ENCODE measurements at regions not wholly inside any gene's neighbourhood (a gene's known extent, or its start where the extent isn't known, plus 50 kb on each side); places are given as distances from the start of the nearest gene placed in this dataset.

GRCh38 chr6:146905181-146905704 lies 299.0 kb upstream of the STXBP5 start:
- no peak for TF ChIP-seq EP300 (IDR thresholded peaks at IDR 0.05)
- TF ChIP-seq POLR2A (IDR thresholded peaks at IDR 0.05; ENCODE audit: low read depth) = no peak
- no peak for TF ChIP-seq POLR2AphosphoS5 (IDR thresholded peaks at IDR 0.05)
- no peak for TF ChIP-seq CTCF (IDR thresholded peaks at IDR 0.05)
- Histone ChIP-seq H3K27me3 (no peaks in the 10 kb centered on the region), H3K27ac (replicated peaks in 1 of 4) (no peak overlapping the region), H3K36me3 (no peaks in the 10 kb centered on the region), H3K4me3 (no peak overlapping the region), H3K4me1 (peaks cover 10 to 29% (median 15%) of the 10 kb centered on the region in 4 donors), H3K9me3 (no peaks in the 10 kb centered on the region)
- intact Hi-C loops (cut with DNase I) = no loop called here
- no peak for DNase-seq (ENCODE audit: extremely low spot score)

- H3K4me1 ChIP-seq = peaks cover 10 to 26% (median 20%) of the 10 kb centered on the region in 4 donors
- no peak overlapping the region for H3K4me3 ChIP-seq
- WGBS = 87% methylated on average over 4 of the region's 4 CpGs
- intact Hi-C loops (cut with DNase I) = no loop called here
- no peak for DNase-seq (ENCODE audit: extremely low spot score)
- no peaks in the 10 kb centered on the region for H3K27me3 ChIP-seq
- no peak overlapping the region for H3K27ac ChIP-seq (replicated peaks in 1 of 4)
- TF ChIP-seq CTCF (IDR thresholded peaks at IDR 0.05) (no peak), POLR2AphosphoS5 (IDR thresholded peaks at IDR 0.05) (no peak), EP300 (IDR thresholded peaks at IDR 0.05) (no peak), POLR2A (IDR thresholded peaks at IDR 0.05; ENCODE audit: low read depth) (no peak)
- no peaks in the 10 kb centered on the region for H3K36me3 ChIP-seq
- no peaks in the 10 kb centered on the region for H3K9me3 ChIP-seq
These were observed 295.4 kb upstream of the STXBP5 start for GRCh38 chr6:146908786-146909185.

- peaks cover 14 to 28% (median 23%) of the 10 kb centered on the region in 4 donors for H3K4me1 ChIP-seq
- H3K36me3 ChIP-seq = no peaks in the 10 kb centered on the region
- H3K27me3 ChIP-seq = no peaks in the 10 kb centered on the region
- DNase-seq (ENCODE audit: extremely low spot score) = no peak
- TF ChIP-seq POLR2AphosphoS5 (IDR thresholded peaks at IDR 0.05) (no peak), POLR2A (IDR thresholded peaks at IDR 0.05; ENCODE audit: low read depth) (no peak), EP300 (IDR thresholded peaks at IDR 0.05) (no peak), CTCF (IDR thresholded peaks at IDR 0.05) (no peak)
- H3K27ac ChIP-seq (replicated peaks in 1 of 4) = no peak overlapping the region
- WGBS = 88% methylated on average over 2 of the region's 2 CpGs
- no peaks in the 10 kb centered on the region for H3K9me3 ChIP-seq
- H3K4me3 ChIP-seq = no peak overlapping the region
- intact Hi-C loops (cut with DNase I) = no loop called here
These were observed 294.8 kb upstream of the STXBP5 start for GRCh38 chr6:146909376-146909775.

GRCh38 chr6:146909886-146910285 lies 294.3 kb upstream of the STXBP5 start:
- no peaks in the 10 kb centered on the region for H3K27me3 ChIP-seq
- TF ChIP-seq POLR2AphosphoS5 (IDR thresholded peaks at IDR 0.05) (no peak), EP300 (IDR thresholded peaks at IDR 0.05) (no peak), POLR2A (IDR thresholded peaks at IDR 0.05; ENCODE audit: low read depth) (no peak), CTCF (IDR thresholded peaks at IDR 0.05) (no peak)
- intact Hi-C loops (cut with DNase I) = no loop called here
- WGBS = 59% methylated on average over 2 of the region's 2 CpGs
- H3K4me3 ChIP-seq = no peak overlapping the region
- peaks cover 14 to 28% (median 23%) of the 10 kb centered on the region in 4 donors for H3K4me1 ChIP-seq
- H3K27ac ChIP-seq (replicated peaks in 1 of 4) = no peak overlapping the region
- no peaks in the 10 kb centered on the region for H3K9me3 ChIP-seq
- H3K36me3 ChIP-seq = no peaks in the 10 kb centered on the region
- DNase-seq (ENCODE audit: extremely low spot score) = no peak

- Histone ChIP-seq H3K27ac (replicated peaks in 1 of 4) (no peak overlapping the region), H3K4me3 (no peak overlapping the region), H3K36me3 (no peaks in the 10 kb centered on the region), H3K9me3 (no peaks in the 10 kb centered on the region), H3K27me3 (no peaks in the 10 kb centered on the region), H3K4me1 (peaks cover 12 to 28% (median 23%) of the 10 kb centered on the region in 4 donors)
- intact Hi-C loops (cut with DNase I) = no loop called here
- no peak for DNase-seq (ENCODE audit: extremely low spot score)
- 97% methylated on average over 2 of the region's 2 CpGs for WGBS
- TF ChIP-seq POLR2A (IDR thresholded peaks at IDR 0.05; ENCODE audit: low read depth) (no peak), EP300 (IDR thresholded peaks at IDR 0.05) (no peak), POLR2AphosphoS5 (IDR thresholded peaks at IDR 0.05) (no peak), CTCF (IDR thresholded peaks at IDR 0.05) (no peak)
These were observed 293.6 kb upstream of the STXBP5 start for GRCh38 chr6:146910611-146911010.
